Amygdala (tissue), 56 donors: ENCODE measurements at regions not wholly inside any gene's neighbourhood (a gene's known extent, or its start where the extent isn't known, plus 50 kb on each side); places are given as distances from the start of the nearest gene placed in this dataset.

ENCODE experiments used
- DNase-seq, 56 donors: peaks; one replicate each; lab custom pipeline; 2025; lab: John Stamatoyannopoulos, UW

GRCh38 chr14:55734731-55735130 is 154.7 kb downstream of the KTN1 start:
- DNase-seq: no peak

- DNase-seq: no peak
These were observed 160.1 kb downstream of the KTN1 start for GRCh38 chr14:55739967-55740648.

- DNase-seq: no peak
These were observed 160.6 kb downstream of the KTN1 start for GRCh38 chr14:55740649-55740989.

- DNase-seq: no peak
These were observed 161.2 kb downstream of the KTN1 start for GRCh38 chr14:55741240-55741639.

- DNase-seq: no peak
These were observed 163.5 kb downstream of the KTN1 start for GRCh38 chr14:55743551-55743950.

DNA sequence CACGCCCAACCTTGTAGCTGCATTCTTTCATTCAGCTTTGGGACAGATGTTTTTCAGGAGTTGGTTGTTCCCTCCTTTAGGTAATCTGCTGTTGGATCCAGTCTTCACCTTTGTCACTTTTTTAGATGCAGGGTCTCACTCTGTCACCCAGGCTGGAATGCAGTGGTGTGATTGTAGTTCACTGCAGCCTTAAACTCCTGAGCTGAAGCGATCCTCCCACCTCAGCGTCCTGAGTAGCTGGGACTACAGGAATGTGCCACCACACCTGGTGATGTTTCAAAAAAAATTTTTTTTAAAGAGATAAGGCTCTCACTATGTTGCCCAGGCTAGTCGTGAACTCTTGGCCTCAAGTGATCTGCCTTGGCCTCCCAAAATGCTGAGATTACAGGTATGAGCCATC is 164.3 kb downstream of the KTN1 start:
- no peak for DNase-seq

- DNase-seq: no peak
These were observed 165.9 kb downstream of the KTN1 start for GRCh38 chr14:55745906-55746305.

GRCh38 chr14:55746558-55746957 is 166.6 kb downstream of the KTN1 start:
- no peak for DNase-seq

DNA sequence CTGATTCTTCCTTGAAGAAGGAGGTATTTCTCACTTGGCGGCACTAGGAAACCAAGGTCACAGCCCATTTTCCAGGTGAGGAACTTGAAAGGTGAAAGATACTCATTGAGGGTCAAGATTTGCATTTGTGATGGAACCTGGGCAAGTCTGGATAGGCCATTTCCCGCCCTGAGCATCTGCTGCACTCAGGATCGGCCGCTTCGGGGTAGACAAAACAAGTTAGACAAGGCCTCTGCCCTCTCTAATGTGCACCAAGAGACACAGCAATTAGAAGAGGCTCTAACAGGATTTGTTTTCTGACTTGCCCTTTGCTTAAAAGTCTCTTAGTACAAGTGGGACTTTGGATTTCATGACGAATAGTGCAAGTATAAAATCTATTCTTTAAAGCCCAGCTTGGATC is 167.2 kb downstream of the KTN1 start:
- DNase-seq: no peak

- DNase-seq: no peak
These were observed 169.3 kb downstream of the KTN1 start for GRCh38 chr14:55749201-55749812.

DNA sequence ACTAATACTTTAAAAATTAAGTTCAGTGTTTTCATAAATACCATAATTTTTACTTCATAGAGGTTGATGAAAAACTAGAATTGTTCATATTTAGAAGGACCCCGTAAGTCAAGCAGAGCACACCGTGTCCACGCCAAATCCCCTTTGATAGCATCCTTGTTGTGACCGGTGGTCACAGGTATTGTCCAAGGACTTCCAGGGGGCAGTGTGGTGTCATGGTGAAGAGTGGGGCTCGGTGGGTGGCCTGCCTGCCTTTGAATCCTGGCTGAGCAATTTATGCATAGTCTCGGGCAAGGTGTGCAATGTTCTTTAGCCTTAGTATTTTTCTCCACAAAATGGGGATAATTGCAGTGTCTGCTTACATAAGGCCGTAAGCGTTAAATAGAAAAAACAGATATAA is 169.9 kb downstream of the KTN1 start:
- DNase-seq: no peak

GRCh38 chr14:55752580-55753390 is 172.8 kb downstream of the KTN1 start:
- DNase-seq: no peak

GRCh38 chr14:55754471-55754870 is 174.5 kb downstream of the KTN1 start:
- no peak for DNase-seq

- DNase-seq: no peak
These were observed 174.9 kb downstream of the KTN1 start for GRCh38 chr14:55754871-55755270.

- no peak for DNase-seq
These were observed 176.1 kb downstream of the KTN1 start for GRCh38 chr14:55756078-55756477.

DNA sequence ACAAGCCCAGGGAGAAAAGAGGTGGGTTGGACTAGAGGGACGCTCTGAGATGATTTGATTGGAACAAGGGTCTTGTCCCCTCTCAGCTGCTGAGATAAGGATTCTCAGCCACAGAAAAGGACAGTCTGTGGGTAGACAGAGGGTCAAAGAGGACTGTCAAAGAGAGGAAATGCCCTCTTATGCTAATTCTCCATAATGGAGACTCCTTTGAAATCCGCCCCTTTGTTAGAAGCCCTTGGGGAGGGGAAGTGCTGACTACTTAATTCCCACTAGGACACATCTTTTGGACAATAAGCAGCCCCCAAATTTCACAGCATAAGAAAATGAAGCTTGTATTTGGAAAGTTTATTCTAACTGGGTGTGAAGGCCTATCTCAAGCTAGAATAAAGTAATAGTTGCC is 176.6 kb downstream of the KTN1 start:
- no peak for DNase-seq

DNA sequence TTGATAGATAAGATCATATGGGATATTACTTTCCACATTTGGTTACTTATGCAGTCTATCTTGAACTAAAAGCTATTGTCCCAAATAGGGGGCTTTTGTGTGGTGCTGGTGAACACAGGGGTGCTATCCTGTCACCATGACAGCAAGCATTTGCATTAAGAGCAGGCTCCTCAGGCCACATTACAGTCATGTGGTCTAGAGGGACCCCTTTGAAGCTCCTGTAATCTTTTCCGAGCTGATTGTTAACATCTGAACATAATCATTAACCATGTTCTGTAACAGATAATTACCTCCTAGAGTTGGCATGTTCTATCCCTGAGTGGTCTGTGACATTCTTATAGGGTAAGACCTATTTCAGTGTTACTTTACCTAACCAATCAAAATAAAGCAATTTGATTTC is 178.8 kb downstream of the KTN1 start:
- no peak for DNase-seq

DNA sequence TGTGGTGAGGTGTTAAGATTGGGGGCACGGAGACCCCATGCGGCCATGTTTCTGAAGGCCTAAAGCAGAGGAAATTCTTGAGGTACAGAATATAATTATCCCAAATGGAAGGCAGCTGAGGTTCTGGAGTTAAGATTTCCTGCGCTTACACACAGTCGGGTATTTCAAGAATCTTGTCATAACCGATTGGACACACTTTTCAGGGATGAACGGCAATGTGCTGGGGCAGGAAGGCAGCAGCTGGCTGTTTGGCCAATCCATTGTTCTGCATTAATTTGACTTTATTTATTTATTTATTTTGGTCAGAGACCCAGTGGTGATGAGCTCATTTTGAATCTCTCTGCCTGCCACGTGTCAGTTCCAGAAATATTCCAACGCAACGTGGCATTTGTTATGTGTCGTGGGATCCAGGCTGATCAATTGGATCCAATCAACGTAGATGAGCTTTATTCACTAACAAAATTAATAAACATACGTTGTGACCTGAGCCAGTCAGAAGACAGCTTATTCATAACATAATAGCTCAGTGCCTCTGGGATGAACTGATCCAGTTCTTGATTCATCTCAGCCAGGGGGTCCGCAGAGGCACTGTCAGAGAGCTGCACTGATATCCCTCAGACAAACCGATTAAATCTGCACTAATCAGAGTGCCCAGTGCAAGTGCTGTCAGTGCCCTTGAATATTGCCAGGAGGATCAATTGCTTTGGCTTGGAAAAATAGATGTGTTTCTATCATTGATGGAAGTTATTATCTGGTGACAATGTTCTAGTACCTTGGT is 181.0 kb downstream of the KTN1 start:
- no peak for DNase-seq

DNA sequence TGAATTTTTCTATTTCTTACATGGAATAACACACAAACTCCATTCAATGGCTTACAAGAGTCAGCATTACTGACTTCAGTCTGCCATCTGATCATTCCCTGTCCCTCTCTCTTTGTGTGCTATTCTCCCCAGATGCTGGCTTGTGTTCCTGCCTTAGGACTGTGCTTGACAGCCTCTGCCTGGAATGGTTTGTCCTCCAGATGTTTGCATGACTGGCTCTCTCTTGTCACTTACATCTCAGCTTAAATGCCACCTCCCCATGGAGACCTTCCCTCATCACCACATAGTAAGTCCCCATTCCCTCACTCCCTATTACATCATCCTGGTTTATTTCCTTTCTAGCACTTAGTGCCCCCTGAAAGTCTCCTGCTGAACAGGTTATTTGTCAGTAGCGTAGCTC is 181.6 kb downstream of the KTN1 start:
- DNase-seq: no peak

DNA sequence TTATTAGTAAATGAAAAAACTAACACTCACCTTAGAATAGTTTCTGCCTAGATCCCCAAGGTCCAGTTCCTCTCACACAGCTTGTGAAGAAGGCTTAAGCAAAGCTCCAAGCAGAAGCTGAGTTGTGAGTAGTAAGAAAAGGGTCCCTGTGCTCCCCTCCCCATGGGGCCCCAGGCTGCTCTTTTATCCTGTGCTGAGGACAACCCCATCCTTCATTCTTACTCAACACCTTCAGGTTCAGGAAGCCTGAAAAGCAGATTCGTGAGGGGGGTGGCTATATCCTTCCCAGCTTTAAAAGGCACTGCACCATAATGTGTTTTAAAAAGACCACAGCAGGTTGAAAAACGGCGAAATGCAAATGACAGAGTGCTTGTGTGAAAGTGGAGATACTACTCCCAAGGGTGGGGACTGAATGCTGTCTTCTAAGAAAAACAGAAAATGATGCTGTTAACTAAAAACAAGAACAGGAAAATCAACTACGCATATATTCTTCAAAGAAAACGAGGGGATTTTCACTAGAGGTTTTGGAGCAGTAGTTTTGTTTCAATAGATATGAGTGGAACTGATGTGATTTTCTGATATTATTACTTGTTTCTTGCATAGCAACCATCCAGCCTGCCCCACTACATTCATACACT is 182.7 kb downstream of the KTN1 start:
- no peak for DNase-seq

- DNase-seq: no peak
These were observed 184.8 kb downstream of the KTN1 start for GRCh38 chr14:55764784-55765183.
